HT1080 (cell line): ENCODE measurements at regions not wholly inside any gene's neighbourhood (a gene's known extent, or its start where the extent isn't known, plus 50 kb on each side); places are given as distances from the start of the nearest gene placed in this dataset.

ENCODE experiments used
- DNase-seq: peaks from one replicate; pipeline ENCODE4 v3.0.0-alpha.2; 2015; ENCODE audit warnings: low read depth

GRCh38 chr14:38522724-38523123 lies 266.8 kb upstream of the CLEC14A start:
- DNase-seq: no peak

GRCh38 chr14:38521591-38521990 lies 265.7 kb upstream of the CLEC14A start:
- DNase-seq: no peak

- DNase-seq: no peak
Observed at GRCh38 chr14:38517426-38517825, 261.5 kb upstream of the CLEC14A start.

GRCh38 chr14:38512236-38512635 lies 256.3 kb upstream of the CLEC14A start:
- DNase-seq: no peak

- no peak for DNase-seq
Observed at GRCh38 chr14:38507299-38507698, 251.4 kb upstream of the CLEC14A start.

- no peak for DNase-seq
Observed at GRCh38 chr14:38505973-38506249, 250.0 kb upstream of the CLEC14A start.

GRCh38 chr14:38505221-38505972 lies 249.5 kb upstream of the CLEC14A start:
- no peak for DNase-seq

- no peak for DNase-seq
Observed at GRCh38 chr14:38504175-38504574, 248.3 kb upstream of the CLEC14A start.

- DNase-seq: no peak
Observed at GRCh38 chr14:38502239-38502638, 246.3 kb upstream of the CLEC14A start.

- DNase-seq: no peak
Observed at GRCh38 chr14:38500125-38500524, 244.2 kb upstream of the CLEC14A start.

- no peak for DNase-seq
Observed at GRCh38 chr14:38496092-38496491, 240.2 kb upstream of the CLEC14A start.

GRCh38 chr14:38490273-38490672 lies 234.4 kb upstream of the CLEC14A start:
- DNase-seq: no peak

- DNase-seq: no peak
Observed at GRCh38 chr14:38485026-38485425, 229.1 kb upstream of the CLEC14A start.

- peak; percentile 34 for DNase-seq
Observed at GRCh38 chr14:38481952-38482678, 226.2 kb upstream of the CLEC14A start.

- DNase-seq: no peak
Observed at GRCh38 chr14:38469156-38469555, 213.3 kb upstream of the CLEC14A start.

- no peak for DNase-seq
Observed at GRCh38 chr14:38442208-38442607, 186.3 kb upstream of the CLEC14A start.

GRCh38 chr14:38432186-38432585 lies 176.3 kb upstream of the CLEC14A start:
- no peak for DNase-seq

- no peak for DNase-seq
Observed at GRCh38 chr14:38431156-38431555, 175.3 kb upstream of the CLEC14A start.

- DNase-seq: no peak
Observed at GRCh38 chr14:38430522-38430921, 174.6 kb upstream of the CLEC14A start.

- no peak for DNase-seq
Observed at GRCh38 chr14:38425324-38425976, 169.6 kb upstream of the CLEC14A start.

- no peak for DNase-seq
Observed at GRCh38 chr14:38420048-38420447, 164.2 kb upstream of the CLEC14A start.

- no peak for DNase-seq
Observed at GRCh38 chr14:38419579-38419978, 163.7 kb upstream of the CLEC14A start.

GRCh38 chr14:38412654-38413053 lies 156.8 kb upstream of the CLEC14A start:
- DNase-seq: no peak
